Endodermal cell (in vitro differentiated cells): ENCODE measurements at regions not wholly inside any gene's neighbourhood (a gene's known extent, or its start where the extent isn't known, plus 50 kb on each side); places are given as distances from the start of the nearest gene placed in this dataset.

Experiments used
- DNase-seq: peaks from one replicate; pipeline ENCODE4 v3.0.0-alpha.2; 2017
- H3K27ac ChIP-seq: 2 replicates; pipeline ENCODE4 v1.5.1; 2013; ENCODE audit warnings: mild to moderate bottlenecking, low read depth, low read length, moderate library complexity
- H3K27me3 ChIP-seq: 2 replicates; pipeline ENCODE4 v1.6.1; 2013; ENCODE audit warnings: mild to moderate bottlenecking, low read length, moderate library complexity; ENCODE audit not compliant: insufficient read depth, control insufficient read depth, poor library complexity, severe bottlenecking
- H3K36me3 ChIP-seq: 2 replicates; pipeline ENCODE4 v1.7.0; 2013; ENCODE audit warnings: mild to moderate bottlenecking, low read length, moderate library complexity; ENCODE audit not compliant: control insufficient read depth, insufficient read depth
- H3K4me1 ChIP-seq: one replicate; pipeline ENCODE4 v1.7.0; 2013; ENCODE audit warnings: low read length; ENCODE audit not compliant: control insufficient read depth, insufficient read depth
- H3K4me3 ChIP-seq: 2 replicates; pipeline ENCODE4 v1.5.1; 2013; ENCODE audit warnings: mild to moderate bottlenecking, low read length, moderate library complexity
- H3K9ac ChIP-seq: 2 replicates; pipeline ENCODE4 v1.6.1; 2013; ENCODE audit warnings: mild to moderate bottlenecking, low read length, moderate library complexity; ENCODE audit not compliant: poor library complexity, severe bottlenecking; ENCODE audit errors: extremely low read depth
- H3K9me3 ChIP-seq: 2 replicates; pipeline ENCODE4 v1.6.1; 2013; ENCODE audit warnings: mild to moderate bottlenecking, low read length, moderate library complexity; ENCODE audit not compliant: control insufficient read depth
- H3K27ac Mint-ChIP-seq: 2 replicates; pipeline ENCODE4 v1.8.0; 2020; ENCODE audit warnings: mixed read lengths
- H3K27me3 Mint-ChIP-seq: 2 replicates; pipeline ENCODE4 v1.8.0; 2021; ENCODE audit warnings: mild to moderate bottlenecking, mixed read lengths; ENCODE audit not compliant: insufficient read depth
- H3K36me3 Mint-ChIP-seq: 2 replicates; pipeline ENCODE4 v1.8.0; 2020; ENCODE audit warnings: low read depth, mixed read lengths
- H3K4me1 Mint-ChIP-seq: 2 replicates; pipeline ENCODE4 v1.8.0; 2020; ENCODE audit warnings: mixed read lengths
- H3K4me3 Mint-ChIP-seq: 2 replicates; pipeline ENCODE4 v1.8.0; 2020; ENCODE audit warnings: mild to moderate bottlenecking, moderate library complexity, mixed read lengths
- H3K9me3 Mint-ChIP-seq: 2 replicates; pipeline ENCODE4 v1.8.0; 2020; ENCODE audit warnings: mild to moderate bottlenecking, mixed read lengths
- WGBS, 2 experiments: methylation state at CpG; one replicate each; pipeline versions ENCODE4 v1.1.5 to v1.1.7; 2013; ENCODE audit warnings: missing lambda C conversion rate in 2 of 2, mixed read lengths in 1 of 2; ENCODE audit not compliant: insufficient coverage in 1 of 2, insufficient read length in 1 of 2; 5-methylcytosine and 5-hydroxymethylcytosine counted together
- TF ChIP-seq, protein P1 (sequence below): fragments of 200-600 bp; sonication (generic); conservative IDR thresholded peaks from 2 replicates; pipeline ENCODE4 v1.5.0; 2021; ENCODE audit warnings: antibody characterized with exemption, mild to moderate bottlenecking

- Histone ChIP-seq H3K9me3 (peaks cover 27% of the 10 kb centered on the region), H3K27me3 (no peaks in the 10 kb centered on the region), H3K9ac (no peak overlapping the region), H3K4me3 (no peak overlapping the region), H3K4me1 (no peaks in the 10 kb centered on the region), H3K27ac (no peak overlapping the region), H3K36me3 (no peaks in the 10 kb centered on the region)
- Mint-ChIP-seq H3K27me3 (no peaks in the 10 kb centered on the region), H3K36me3 (peaks cover 12% of the 10 kb centered on the region), H3K9me3 (peaks cover 52% of the 10 kb centered on the region), H3K4me1 (no peaks in the 10 kb centered on the region), H3K27ac (no peak overlapping the region), H3K4me3 (no peak overlapping the region)
- TF ChIP-seq, protein P1, sequence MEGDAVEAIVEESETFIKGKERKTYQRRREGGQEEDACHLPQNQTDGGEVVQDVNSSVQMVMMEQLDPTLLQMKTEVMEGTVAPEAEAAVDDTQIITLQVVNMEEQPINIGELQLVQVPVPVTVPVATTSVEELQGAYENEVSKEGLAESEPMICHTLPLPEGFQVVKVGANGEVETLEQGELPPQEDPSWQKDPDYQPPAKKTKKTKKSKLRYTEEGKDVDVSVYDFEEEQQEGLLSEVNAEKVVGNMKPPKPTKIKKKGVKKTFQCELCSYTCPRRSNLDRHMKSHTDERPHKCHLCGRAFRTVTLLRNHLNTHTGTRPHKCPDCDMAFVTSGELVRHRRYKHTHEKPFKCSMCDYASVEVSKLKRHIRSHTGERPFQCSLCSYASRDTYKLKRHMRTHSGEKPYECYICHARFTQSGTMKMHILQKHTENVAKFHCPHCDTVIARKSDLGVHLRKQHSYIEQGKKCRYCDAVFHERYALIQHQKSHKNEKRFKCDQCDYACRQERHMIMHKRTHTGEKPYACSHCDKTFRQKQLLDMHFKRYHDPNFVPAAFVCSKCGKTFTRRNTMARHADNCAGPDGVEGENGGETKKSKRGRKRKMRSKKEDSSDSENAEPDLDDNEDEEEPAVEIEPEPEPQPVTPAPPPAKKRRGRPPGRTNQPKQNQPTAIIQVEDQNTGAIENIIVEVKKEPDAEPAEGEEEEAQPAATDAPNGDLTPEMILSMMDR: no peak
- WGBS, 2 experiments: 90 to 97% methylated on average over 6 of the region's 6 CpGs
- no peak for DNase-seq
Measured at GRCh38 chr12:7583471-7583870, 79.9 kb upstream of the CD163 start.

DNA sequence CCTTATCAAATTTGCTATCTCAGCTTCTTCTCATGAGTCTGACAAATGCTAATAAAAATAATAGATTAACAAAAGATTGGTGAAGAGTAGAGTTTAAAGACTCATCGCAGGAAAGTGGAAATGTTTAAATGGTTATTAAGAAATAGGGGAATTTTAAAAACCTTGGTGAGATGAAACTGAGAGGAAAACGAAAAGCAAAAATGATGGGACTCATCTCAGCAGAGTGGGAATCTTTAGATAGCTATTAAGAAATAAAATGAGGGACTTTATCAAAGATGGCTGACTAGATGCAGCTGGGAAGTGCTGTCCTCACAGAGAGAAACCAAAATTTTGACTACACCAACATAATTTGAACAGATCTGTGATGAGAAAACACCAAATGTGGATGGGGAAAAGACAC lies 79.2 kb upstream of the CD163 start:
- Histone ChIP-seq H3K27me3 (no peaks in the 10 kb centered on the region), H3K9ac (no peak overlapping the region), H3K27ac (no peak overlapping the region), H3K36me3 (no peaks in the 10 kb centered on the region), H3K9me3 (peaks cover 27% of the 10 kb centered on the region), H3K4me3 (no peak overlapping the region), H3K4me1 (no peaks in the 10 kb centered on the region)
- no peak overlapping the region for H3K4me3 Mint-ChIP-seq
- no peaks in the 10 kb centered on the region for H3K4me1 Mint-ChIP-seq
- H3K27ac Mint-ChIP-seq: no peak overlapping the region
- TF ChIP-seq, protein P1: no peak
- H3K27me3 Mint-ChIP-seq: no peaks in the 10 kb centered on the region
- H3K9me3 Mint-ChIP-seq: peaks cover 45% of the 10 kb centered on the region
- WGBS, 2 experiments: 91 to 93% methylated on average over 2 of the region's 2 CpGs
- peaks cover 8% of the 10 kb centered on the region for H3K36me3 Mint-ChIP-seq
- DNase-seq: no peak

DNA sequence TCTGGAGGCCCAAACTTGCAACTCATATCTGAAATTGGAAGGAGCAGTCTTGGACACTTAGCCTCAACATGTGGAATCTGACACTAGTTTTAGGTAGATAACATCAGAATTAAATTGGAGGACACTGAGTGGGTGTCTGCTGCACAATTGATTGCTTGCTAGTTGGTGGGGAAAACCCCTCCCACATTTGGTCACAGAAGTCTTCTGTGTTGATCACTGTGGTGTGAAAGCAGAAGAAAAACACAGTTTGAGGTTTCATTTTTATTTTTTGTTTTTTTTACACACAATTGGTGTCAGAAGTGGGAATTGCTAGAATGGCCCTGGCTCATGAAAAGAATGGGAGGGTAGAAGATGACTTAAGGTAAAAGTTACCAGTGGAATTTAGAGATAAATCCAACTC lies 78.0 kb upstream of the CD163 start:
- Histone ChIP-seq H3K27ac (no peak overlapping the region), H3K36me3 (no peaks in the 10 kb centered on the region), H3K4me1 (no peaks in the 10 kb centered on the region), H3K4me3 (peak overlapping the region; percentile 3), H3K27me3 (no peaks in the 10 kb centered on the region), H3K9me3 (peaks cover 27% of the 10 kb centered on the region), H3K9ac (no peak overlapping the region)
- H3K4me3 Mint-ChIP-seq: no peak overlapping the region
- no peaks in the 10 kb centered on the region for H3K27me3 Mint-ChIP-seq
- H3K4me1 Mint-ChIP-seq: no peaks in the 10 kb centered on the region
- peaks cover 6% of the 10 kb centered on the region for H3K36me3 Mint-ChIP-seq
- no peak for DNase-seq
- H3K9me3 Mint-ChIP-seq: peaks cover 37% of the 10 kb centered on the region
- TF ChIP-seq, protein P1: no peak
- H3K27ac Mint-ChIP-seq: no peak overlapping the region
